ENCODE measurements at regions not wholly inside any gene's neighbourhood (a gene's known extent, or its start where the extent isn't known, plus 50 kb on each side); places are given as distances from the start of the nearest gene placed in this dataset.

DNA sequence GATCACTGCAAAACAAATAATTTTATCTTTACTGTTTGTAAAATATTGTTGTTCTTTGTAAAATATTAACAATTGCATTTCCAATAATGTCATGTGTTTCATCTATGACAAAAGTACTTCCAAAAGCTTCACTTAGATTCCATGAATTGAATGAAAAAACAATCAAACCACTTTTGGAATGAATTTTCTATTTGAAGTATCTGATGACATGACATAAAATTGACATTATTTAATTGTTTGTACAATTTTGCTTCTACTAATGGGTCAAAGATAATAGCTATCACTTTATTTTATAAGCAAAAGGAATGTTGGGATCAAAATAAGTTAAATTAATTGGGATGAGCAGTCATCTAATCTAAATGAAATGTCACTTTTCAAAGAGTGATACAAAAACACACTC is 684.3 kb downstream of the NR2F1-AS1 start:
- H3K4me1 ChIP-seq (ENCODE audit: control insufficient read depth, extremely low read depth, insufficient read depth, low read length) = no peaks in the 10 kb centered on the region
- H3K27me3 ChIP-seq (ENCODE audit: control insufficient read depth, insufficient read depth, low read length) = no peaks in the 10 kb centered on the region
- no peak overlapping the region for H3K27ac ChIP-seq (ENCODE audit: insufficient read depth, low read length)
- H3K36me3 ChIP-seq (ENCODE audit: control insufficient read depth, insufficient read depth, low read length) = no peaks in the 10 kb centered on the region
- TF ChIP-seq, protein P1, sequence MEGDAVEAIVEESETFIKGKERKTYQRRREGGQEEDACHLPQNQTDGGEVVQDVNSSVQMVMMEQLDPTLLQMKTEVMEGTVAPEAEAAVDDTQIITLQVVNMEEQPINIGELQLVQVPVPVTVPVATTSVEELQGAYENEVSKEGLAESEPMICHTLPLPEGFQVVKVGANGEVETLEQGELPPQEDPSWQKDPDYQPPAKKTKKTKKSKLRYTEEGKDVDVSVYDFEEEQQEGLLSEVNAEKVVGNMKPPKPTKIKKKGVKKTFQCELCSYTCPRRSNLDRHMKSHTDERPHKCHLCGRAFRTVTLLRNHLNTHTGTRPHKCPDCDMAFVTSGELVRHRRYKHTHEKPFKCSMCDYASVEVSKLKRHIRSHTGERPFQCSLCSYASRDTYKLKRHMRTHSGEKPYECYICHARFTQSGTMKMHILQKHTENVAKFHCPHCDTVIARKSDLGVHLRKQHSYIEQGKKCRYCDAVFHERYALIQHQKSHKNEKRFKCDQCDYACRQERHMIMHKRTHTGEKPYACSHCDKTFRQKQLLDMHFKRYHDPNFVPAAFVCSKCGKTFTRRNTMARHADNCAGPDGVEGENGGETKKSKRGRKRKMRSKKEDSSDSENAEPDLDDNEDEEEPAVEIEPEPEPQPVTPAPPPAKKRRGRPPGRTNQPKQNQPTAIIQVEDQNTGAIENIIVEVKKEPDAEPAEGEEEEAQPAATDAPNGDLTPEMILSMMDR (conservative IDR thresholded peaks at IDR 0.05 in 1 of 2, IDR thresholded peaks at IDR 0.05 in 1 of 2; ENCODE audit: low read depth in 1 of 2, low read length in 2 of 2) = no peak
- TF ChIP-seq EZH2 (IDR thresholded peaks at IDR 0.05; ENCODE audit: low read length, missing control alignments) = no peak
- H3K4me3 ChIP-seq (replicated peaks in 1 of 4; ENCODE audit: control extremely low read depth in 1 of 4, insufficient read depth in 1 of 4, low read depth in 3 of 4, low read length in 4 of 4) = no peak overlapping the region
- no peaks in the 10 kb centered on the region for H4K20me1 ChIP-seq (ENCODE audit: control insufficient read depth, extremely low read depth, insufficient read depth, low read length)
- no peak overlapping the region for H2AFZ ChIP-seq (ENCODE audit: low read length)
- no peak overlapping the region for H3K4me2 ChIP-seq (ENCODE audit: extremely low read depth, insufficient read depth, low read length)
- H3K9ac ChIP-seq (ENCODE audit: insufficient read depth, low read length) = no peak overlapping the region
- H3K9me3 ChIP-seq (ENCODE audit: control insufficient read depth, insufficient read depth, low read depth, low read length) = no peaks in the 10 kb centered on the region
- no peak for DNase-seq (ENCODE audit: low read depth in 2 of 2)
- H3K79me2 ChIP-seq (ENCODE audit: control insufficient read depth, insufficient read depth, low read length) = no peaks in the 10 kb centered on the region

DNA sequence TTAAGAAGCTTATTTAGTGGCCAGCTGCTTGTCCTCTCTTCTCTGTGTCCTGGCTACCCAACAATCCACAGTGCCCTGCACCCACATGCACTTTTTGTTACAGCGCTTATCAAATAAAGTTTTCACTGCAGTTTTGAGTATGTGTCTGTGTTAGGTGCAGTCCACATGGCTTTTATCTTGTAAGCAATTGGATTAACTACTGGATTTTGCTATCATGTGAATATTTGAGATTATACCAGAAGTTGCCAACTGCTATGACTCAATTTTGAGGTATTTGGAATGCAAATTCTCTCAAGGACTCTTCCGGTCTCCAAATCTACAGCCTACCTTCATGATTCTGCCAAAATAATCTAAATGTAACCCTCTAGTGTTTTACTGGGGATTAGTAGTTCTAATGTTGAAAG is 690.2 kb downstream of the NR2F1-AS1 start:
- no peaks in the 10 kb centered on the region for H3K9me3 ChIP-seq (ENCODE audit: control insufficient read depth, insufficient read depth, low read depth, low read length)

DNA sequence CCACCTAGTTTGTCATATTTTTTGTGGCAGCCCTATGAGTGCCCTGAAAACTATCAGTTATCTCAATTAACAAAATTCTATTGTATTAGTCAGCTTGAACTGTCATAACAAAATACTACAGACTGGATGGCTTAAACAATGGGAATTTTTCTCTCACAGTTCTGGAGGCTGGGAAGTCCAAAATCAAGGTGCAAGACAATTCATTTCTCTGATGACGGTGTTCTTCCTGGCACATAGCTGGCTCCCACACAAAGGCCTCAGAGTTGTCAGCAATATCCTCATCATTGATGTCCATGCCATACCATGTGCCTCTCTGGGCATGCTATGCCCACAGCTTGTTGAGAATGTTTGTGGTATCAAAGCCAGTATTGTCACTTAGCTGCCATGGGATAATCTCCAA is 691.9 kb downstream of the NR2F1-AS1 start:
- no peaks in the 10 kb centered on the region for H4K20me1 ChIP-seq (ENCODE audit: control insufficient read depth, extremely low read depth, insufficient read depth, low read length)
- no peaks in the 10 kb centered on the region for H3K9me3 ChIP-seq (ENCODE audit: control insufficient read depth, insufficient read depth, low read depth, low read length)
- H3K36me3 ChIP-seq (ENCODE audit: control insufficient read depth, insufficient read depth, low read length) = no peaks in the 10 kb centered on the region
- no peak overlapping the region for H3K4me2 ChIP-seq (ENCODE audit: extremely low read depth, insufficient read depth, low read length)
- TF ChIP-seq, protein P1 (conservative IDR thresholded peaks at IDR 0.05 in 1 of 2, IDR thresholded peaks at IDR 0.05 in 1 of 2; ENCODE audit: low read depth in 1 of 2, low read length in 2 of 2) = no peak
- TF ChIP-seq EZH2 (IDR thresholded peaks at IDR 0.05; ENCODE audit: low read length, missing control alignments) = no peak
- H3K27ac ChIP-seq (ENCODE audit: insufficient read depth, low read length) = no peak overlapping the region
- no peak overlapping the region for H3K4me3 ChIP-seq (replicated peaks in 1 of 4; ENCODE audit: control extremely low read depth in 1 of 4, insufficient read depth in 1 of 4, low read depth in 3 of 4, low read length in 4 of 4)
- DNase-seq (ENCODE audit: low read depth in 2 of 2) = no peak
- no peaks in the 10 kb centered on the region for H3K79me2 ChIP-seq (ENCODE audit: control insufficient read depth, insufficient read depth, low read length)
- H3K4me1 ChIP-seq (ENCODE audit: control insufficient read depth, extremely low read depth, insufficient read depth, low read length) = peaks cover 2% of the 10 kb centered on the region
- H2AFZ ChIP-seq (ENCODE audit: low read length) = no peak overlapping the region
- H3K27me3 ChIP-seq (ENCODE audit: control insufficient read depth, insufficient read depth, low read length) = no peaks in the 10 kb centered on the region
- no peak overlapping the region for H3K9ac ChIP-seq (ENCODE audit: insufficient read depth, low read length)

More for the DNA sequence above, 690.2 kb downstream of the NR2F1-AS1 start:
- no peaks in the 10 kb centered on the region for H3K27me3 ChIP-seq (ENCODE audit: control insufficient read depth, insufficient read depth, low read length)
- H3K4me1 ChIP-seq (ENCODE audit: control insufficient read depth, extremely low read depth, insufficient read depth, low read length) = peaks cover 2% of the 10 kb centered on the region
- H3K36me3 ChIP-seq (ENCODE audit: control insufficient read depth, insufficient read depth, low read length) = no peaks in the 10 kb centered on the region
- no peak overlapping the region for H3K9ac ChIP-seq (ENCODE audit: insufficient read depth, low read length)
- no peaks in the 10 kb centered on the region for H3K79me2 ChIP-seq (ENCODE audit: control insufficient read depth, insufficient read depth, low read length)
- no peaks in the 10 kb centered on the region for H4K20me1 ChIP-seq (ENCODE audit: control insufficient read depth, extremely low read depth, insufficient read depth, low read length)
- no peak overlapping the region for H3K4me2 ChIP-seq (ENCODE audit: extremely low read depth, insufficient read depth, low read length)
- TF ChIP-seq EZH2 (IDR thresholded peaks at IDR 0.05; ENCODE audit: low read length, missing control alignments) = no peak
- TF ChIP-seq, protein P1 (conservative IDR thresholded peaks at IDR 0.05 in 1 of 2, IDR thresholded peaks at IDR 0.05 in 1 of 2; ENCODE audit: low read depth in 1 of 2, low read length in 2 of 2) = no peak
- no peak overlapping the region for H2AFZ ChIP-seq (ENCODE audit: low read length)
- DNase-seq (ENCODE audit: low read depth in 2 of 2) = peak in 1 of 2 donors; percentile 63
- no peak overlapping the region for H3K27ac ChIP-seq (ENCODE audit: insufficient read depth, low read length)
- no peak overlapping the region for H3K4me3 ChIP-seq (replicated peaks in 1 of 4; ENCODE audit: control extremely low read depth in 1 of 4, insufficient read depth in 1 of 4, low read depth in 3 of 4, low read length in 4 of 4)

All from fibroblast of lung (primary cell).